GM19452 (cell line): ENCODE measurements at regions not wholly inside any gene's neighbourhood (a gene's known extent, or its start where the extent isn't known, plus 50 kb on each side); places are given as distances from the start of the nearest gene placed in this dataset.
A peak's percentile ranks its signal among the peaks of the same experiment; 100 is the strongest.

Experiments used
- ATAC-seq: cut with Tn5 transposase; IDR thresholded peaks from one replicate; pipeline ENCODE4 v1.9.1; 2021; ENCODE audit not compliant: unreplicated experiment

DNA sequence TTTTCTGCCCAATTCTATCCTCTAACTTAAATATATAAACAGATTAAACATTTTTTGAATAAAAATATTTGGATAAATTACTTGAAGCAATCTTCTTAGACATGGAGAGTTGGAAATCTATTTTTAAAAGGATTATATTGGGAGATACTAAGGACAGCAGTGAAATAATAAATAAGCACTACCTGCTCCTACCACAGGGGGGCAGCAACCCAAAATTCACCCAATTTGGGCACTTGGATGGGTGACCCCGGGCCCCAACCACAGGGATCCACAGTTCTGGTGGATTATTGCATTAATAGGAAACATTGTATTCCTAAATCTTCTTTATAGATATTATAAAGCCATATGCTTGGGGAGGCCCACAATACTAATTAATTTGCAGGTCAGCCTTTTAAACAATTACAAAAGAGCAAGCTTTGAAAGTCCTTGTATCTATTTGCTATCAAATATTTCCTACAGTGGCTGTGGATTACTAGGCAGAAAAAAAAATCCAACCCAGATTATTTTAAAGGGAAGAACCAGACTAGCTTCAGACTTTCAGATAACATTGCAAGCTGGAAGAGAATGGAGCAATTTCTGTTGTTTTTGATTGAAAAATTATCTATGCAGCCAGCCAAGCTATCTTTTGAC is 66.4 kb upstream of the PDE10A start:
- ATAC-seq = peak; percentile 49

DNA sequence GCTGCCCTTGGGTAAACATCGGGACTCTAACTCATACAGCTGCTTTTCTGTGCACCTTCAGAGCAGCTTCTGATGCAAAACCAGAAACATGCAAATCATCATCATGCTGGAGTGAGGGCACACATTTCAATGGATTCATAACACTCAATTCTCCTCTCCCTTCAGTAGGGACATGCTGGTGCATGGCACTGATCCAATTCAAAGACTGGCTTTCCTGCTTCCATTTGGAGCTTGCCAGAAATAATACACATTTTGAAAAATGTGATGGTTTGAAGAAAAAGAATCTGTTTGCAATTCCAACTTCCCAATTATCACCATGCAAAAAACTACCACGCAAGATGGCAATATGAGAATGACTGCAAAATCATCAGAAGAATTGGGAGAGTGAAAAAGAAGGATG is 65.2 kb upstream of the PDE10A start:
- no peak for ATAC-seq

DNA sequence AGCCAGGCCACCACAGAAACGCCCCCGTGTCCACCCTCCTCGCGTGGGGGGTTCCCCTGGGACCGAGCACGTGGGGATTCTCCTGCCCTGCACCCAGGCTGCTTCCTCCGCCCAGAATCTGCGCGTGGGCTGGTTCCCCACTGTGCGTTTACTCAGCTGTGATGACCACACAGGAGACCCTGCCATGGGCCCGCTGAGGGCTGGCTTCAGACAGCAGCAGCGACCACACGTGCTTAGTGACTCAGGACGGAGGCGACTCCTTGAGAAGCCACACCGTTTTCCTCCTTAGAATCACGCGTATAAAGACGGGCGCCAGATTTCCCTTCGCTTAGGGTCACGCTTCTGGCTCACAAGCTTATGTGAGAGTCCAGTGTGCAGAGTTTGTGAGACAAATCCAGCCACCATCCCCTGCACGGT is 63.9 kb upstream of the PDE10A start:
- ATAC-seq = no peak

DNA sequence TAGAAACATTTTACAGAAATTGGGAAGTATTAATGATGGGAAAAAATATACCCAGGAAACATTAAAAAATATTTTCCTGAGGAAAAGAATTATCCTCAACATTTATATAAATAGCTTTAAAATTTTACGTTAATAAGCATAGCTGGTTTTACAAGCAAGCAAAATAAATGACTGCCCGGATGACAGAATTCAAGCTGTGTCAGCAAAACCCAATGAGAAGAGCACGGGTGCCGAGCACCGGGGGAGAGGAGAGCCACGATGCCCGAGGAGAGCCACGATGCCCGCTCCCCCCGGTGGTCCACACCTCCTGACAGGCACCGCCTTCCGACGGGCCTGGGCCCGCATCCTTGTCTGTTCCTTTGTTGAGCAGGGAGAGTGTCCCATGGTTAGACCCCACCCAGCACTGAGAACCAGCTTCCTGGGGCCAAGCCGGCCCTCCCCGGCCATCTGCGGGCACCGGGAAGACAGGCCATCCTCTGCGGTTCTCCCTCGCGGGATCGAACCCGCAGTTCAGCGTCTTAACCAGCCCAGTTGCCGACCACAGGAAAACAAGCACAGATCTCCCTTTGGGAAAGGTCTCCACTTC is 63.3 kb upstream of the PDE10A start:
- ATAC-seq = no peak

DNA sequence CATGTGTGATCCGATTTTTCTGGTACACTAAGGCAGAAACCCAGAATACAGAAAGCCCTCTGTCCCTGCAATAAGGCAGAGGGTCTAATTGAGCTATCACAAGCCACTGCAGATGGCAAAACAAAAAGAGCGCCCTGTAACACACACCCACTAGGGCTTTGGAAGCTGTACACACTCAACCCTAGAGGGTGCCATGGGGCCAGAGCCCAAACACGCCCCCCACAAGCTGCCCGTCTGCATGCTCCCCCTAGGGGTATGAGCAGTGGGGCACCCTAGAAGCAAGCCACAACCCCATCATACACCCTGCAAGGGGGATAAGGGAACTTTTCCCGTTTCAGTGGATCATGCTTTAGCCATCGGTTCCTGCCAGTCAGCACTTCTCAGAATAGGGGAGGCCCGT is 62.2 kb upstream of the PDE10A start:
- ATAC-seq = no peak

DNA sequence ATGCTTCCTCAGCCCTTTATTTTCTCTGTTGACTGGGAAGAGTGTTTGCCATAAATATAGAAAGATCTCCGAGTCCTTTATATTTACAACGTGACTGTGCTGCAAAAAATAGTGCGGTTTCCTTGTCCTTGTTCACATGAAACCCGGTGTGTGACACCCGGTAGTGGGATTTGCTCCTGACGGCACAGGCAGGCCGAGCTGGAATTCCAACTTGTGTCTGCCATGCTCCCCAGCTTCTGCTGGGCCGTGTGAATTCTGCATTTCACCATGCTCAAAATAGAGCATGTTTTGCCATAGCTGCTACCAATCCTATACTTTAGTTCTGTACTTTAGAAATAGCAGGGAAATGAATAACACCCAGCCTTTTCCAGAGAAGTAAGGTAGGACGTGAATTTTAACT is 60.3 kb upstream of the PDE10A start:
- ATAC-seq = no peak

DNA sequence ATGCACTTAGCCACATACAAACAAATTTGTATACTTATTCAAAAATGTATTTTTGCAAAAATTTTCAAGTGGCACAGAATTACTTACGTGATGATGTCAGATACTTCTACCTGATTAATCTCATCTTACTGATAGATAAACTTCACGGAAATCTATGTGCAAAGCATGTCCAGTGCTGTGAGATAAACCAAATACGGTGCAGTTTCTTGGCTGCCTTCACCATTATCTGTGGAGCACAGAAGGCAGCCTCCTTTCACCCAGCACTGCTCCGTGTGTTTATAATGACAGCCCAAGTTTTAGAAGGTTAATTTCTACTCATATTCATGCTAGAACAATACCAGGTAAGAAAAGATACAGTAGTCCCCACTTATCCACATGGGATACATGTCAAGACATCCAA is 59.0 kb upstream of the PDE10A start:
- ATAC-seq = no peak

DNA sequence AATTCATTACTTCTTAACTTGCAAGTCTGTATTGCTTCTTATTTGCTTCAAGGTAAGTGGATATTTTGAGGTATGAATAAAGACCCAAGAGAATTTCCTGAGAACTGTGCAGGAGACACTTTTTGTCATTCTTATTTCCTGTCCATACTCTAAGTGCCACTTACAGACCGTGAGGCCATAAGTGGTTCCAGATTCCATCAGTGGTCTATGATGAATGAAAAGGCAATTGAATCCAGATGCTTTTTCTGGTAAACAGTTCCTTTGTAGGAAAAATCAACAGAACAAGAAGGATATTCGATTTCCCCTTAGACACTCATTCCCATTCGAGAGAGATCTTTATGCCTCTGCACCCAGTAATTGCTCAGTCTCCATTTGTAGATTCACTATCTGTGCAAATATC is 58.3 kb upstream of the PDE10A start:
- ATAC-seq = no peak

DNA sequence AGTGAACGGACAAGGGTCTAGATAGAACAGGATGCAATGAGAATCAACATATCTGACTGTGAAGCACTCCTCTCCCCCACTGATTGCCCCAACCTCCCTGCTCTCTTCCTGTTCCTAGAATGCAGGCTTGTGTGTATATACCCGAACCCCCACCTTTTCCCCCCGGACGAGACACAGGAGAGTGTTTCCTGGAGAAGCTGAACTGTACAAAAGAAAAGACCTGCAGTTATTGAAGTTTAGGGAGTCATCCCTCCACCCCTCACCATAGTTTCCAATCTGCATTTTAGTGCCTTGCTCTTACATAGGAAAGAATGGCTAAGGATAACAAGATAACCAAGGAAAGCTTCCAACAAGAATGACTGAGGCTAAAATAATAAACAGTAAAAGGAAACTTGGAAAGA is 55.5 kb upstream of the PDE10A start:
- ATAC-seq = no peak

DNA sequence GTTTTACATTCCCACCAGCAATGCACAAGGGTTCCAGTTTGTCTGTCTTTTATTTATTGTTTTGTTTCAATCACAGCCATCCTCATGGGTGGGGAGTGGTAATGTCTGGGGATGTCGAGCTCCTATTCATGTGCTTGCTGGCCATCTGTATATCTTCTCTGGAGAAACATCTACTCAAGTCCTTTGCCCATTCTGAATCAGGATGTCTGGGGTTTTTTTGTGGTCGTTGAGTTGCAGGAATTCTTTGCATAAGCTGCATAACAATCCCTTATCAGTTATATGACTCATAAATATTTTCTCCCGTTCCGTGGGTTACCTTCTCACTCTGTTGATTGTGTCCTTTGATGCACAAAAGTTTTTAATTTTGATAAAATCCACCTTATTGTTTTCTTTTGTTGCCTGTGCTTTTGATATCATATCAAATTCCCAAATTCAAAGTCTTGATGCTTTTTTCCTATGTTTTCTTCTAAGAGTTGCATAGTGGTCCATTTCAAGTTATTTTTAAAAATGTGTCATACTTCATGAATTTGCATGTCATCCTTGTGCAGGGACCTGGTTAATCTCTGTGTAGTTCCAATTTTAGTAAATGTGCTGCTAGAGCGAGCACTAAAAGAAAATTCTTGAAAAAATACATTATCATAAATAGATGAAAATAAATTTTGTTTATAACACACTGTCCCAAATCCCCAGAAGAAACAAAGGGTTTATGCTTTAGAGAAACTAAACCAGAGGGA is 54.9 kb upstream of the PDE10A start:
- ATAC-seq = no peak

DNA sequence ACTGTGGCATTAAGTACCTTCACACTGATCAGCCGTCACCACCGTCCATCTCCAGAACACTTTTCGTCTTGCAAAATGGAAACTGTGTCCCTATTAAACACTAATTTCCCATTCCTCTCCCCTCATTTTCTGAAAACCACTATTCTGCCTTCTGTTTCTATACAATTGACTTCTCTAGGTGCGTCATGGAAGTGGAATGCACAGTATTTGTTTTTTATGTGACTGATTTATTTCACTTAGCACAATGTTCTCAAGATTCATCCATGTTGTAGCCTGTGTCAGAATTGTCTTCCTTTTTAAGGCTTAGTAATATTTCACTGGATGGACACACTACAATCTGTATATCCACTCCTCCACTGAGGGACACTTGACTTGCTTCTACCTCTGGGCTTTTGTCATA is 53.8 kb upstream of the PDE10A start:
- no peak for ATAC-seq

DNA sequence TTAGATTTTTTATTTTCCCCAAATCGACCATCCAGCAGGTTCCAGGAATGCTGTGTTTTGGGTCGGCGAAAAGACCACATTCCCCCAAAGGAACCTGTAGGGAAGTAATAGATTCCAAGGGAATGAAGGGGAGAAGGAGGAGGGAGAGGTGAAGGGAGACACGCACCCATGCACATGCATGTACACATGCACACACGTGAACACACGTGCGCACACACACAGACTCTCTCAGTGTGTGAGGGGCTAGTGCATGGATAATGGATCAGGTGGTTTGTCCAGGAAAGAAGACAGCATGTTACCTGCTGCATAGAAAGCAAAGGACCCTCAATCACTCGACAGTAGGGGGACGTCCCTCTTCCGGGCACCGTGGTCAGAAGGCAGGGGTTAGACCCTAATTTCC is 52.4 kb upstream of the PDE10A start:
- no peak for ATAC-seq

DNA sequence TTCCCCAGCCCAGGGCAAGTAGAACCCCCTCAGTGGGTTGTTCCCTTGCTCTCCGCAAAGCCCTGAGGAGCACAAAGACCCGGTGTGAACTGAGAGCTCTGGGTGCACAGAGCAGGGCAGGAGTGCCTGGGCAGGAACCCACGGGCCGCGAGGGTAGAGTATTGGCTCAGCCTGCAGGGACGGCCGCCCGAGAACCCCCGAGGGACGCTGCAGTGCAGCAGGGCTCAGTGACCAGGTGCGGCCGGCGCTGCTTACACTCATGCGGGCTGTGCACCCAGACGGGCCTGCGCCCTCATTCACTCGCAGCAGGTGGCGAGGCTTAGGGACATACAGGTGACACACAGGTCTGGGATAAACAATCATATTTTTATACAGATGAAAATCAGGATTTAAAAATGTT is 51.9 kb upstream of the PDE10A start:
- no peak for ATAC-seq

DNA sequence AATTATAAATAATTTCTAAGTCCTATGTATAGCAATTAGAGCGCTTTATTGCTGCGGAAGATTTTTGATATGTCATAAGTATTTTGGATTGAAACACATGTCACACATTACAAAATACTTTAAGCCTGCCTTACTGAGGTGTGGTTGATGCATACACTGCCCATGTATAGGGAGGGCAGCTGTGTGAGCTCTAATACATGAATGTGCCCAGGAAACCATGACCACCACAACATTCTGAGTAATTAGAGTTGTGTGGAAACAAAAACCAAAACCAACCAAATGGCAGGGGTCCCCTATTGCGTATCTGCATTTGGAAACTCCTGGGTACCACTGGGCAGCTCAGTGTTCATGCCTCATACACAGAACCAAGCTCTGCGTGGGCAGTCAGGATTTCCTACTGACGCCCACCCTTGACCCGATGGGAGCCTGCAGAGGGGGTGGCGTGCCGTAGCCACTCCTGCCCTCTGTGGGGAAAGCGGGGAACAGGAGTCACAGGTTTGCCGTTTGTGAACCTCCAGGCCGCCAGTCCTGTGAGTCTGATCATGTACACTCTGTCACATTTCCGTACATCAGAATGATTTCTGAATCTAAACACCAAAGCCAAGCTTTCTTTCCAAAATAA is 50.9 kb upstream of the PDE10A start:
- ATAC-seq = no peak
